Caco-2 (cell line): ENCODE measurements at regions not wholly inside any gene's neighbourhood (a gene's known extent, or its start where the extent isn't known, plus 50 kb on each side); places are given as distances from the start of the nearest gene placed in this dataset.

Source experiments
- BruUV-seq: library from RNA; stranded (reverse); fragments of 400-500 nt; replicated peaks from 2 replicates; lab custom pipeline; 2021; lab: Mats Ljungman, UMichigan
- CTCF ChIA-PET: fragments of 300-600 bp; sonication (Branson Sonifier 250); formaldehyde crosslinking; loops from one replicate; lab custom pipeline; 2022; ENCODE audit warnings: antibody characterized with exemption; lab: Charles Lee
- POLR2A ChIA-PET: fragments of 300-600 bp; sonication (Branson Sonifier 250); formaldehyde crosslinking; loops from one replicate; lab custom pipeline; 2022; ENCODE audit warnings: antibody characterized with exemption; lab: Charles Lee
- DNase-seq, 2 experiments: peaks; one replicate each; pipeline versions ENCODE4 v3.0.0 to v3.0.0-alpha.2; 2020 to 2022
- H3K27me3 ChIP-seq: replicated peaks from 2 replicates; pipeline ENCODE4 v1.6.0; 2011; ENCODE audit warnings: low read length; ENCODE audit not compliant: control insufficient read depth, insufficient read depth
- H3K36me3 ChIP-seq: 2 replicates; pipeline ENCODE4 v1.5.1; 2011; ENCODE audit warnings: low read length; ENCODE audit not compliant: control insufficient read depth, insufficient read depth
- H3K4me1 ChIP-seq: fragments of 250-450 bp; sonication (Bioruptor Pico); 2 replicates; pipeline ENCODE4 v1.5.1; 2020; ENCODE audit warnings: mild to moderate bottlenecking
- H3K4me3 ChIP-seq: 2 replicates; pipeline ENCODE4 v1.5.1; 2011; ENCODE audit warnings: low read depth, mild to moderate bottlenecking, control low read depth, low read length
- H3K9me3 ChIP-seq: fragments of 250-450 bp; sonication (Bioruptor Pico); 2 replicates; pipeline ENCODE4 v1.5.1; 2020; ENCODE audit warnings: mild to moderate bottlenecking, moderate library complexity
- H3K27ac Mint-ChIP-seq: one replicate; pipeline ENCODE4 v1.8.0; 2022; ENCODE audit warnings: mixed read lengths; ENCODE audit not compliant: unreplicated experiment
- H3K27me3 Mint-ChIP-seq: one replicate; pipeline ENCODE4 v1.8.0; 2022; ENCODE audit warnings: mixed read lengths; ENCODE audit not compliant: insufficient read depth, unreplicated experiment
- H3K36me3 Mint-ChIP-seq: one replicate; pipeline ENCODE4 v1.8.0; 2022; ENCODE audit warnings: mild to moderate bottlenecking, mixed read lengths; ENCODE audit not compliant: insufficient read depth, unreplicated experiment
- H3K4me1 Mint-ChIP-seq: one replicate; pipeline ENCODE4 v1.8.0; 2022; ENCODE audit warnings: low read depth, mixed read lengths; ENCODE audit not compliant: unreplicated experiment
- H3K4me3 Mint-ChIP-seq: one replicate; pipeline ENCODE4 v1.8.0; 2022; ENCODE audit warnings: mild to moderate bottlenecking, moderate library complexity, mixed read lengths; ENCODE audit not compliant: unreplicated experiment
- H3K9me3 Mint-ChIP-seq: one replicate; pipeline ENCODE4 v1.8.0; 2022; ENCODE audit warnings: mixed read lengths; ENCODE audit not compliant: unreplicated experiment
- intact Hi-C: fragments of 100-400 bp; cut with micrococcal nuclease; formaldehyde crosslinking; loops from one replicate; pipeline ENCODE4 v1.10.0; 2022; ENCODE audit not compliant: unreplicated experiment
- TF ChIP-seq, protein P1 (sequence below), 2 experiments: fragments of 200-600 bp in 1 of 2; IDR thresholded peaks; 1 replicate in 1 of 2; 2 replicates in 1 of 2; pipeline versions ENCODE4 v1.5.1 to v1.8.0; 2011 to 2022; ENCODE audit warnings: antibody characterized with exemption in 1 of 2, control low read depth in 1 of 2, inconsistent platforms in 1 of 2, low read depth in 1 of 2, low read length in 1 of 2, mild to moderate bottlenecking in 1 of 2, moderate library complexity in 1 of 2; ENCODE audit not compliant: insufficient read depth in 1 of 2, severe bottlenecking in 1 of 2, unreplicated experiment in 1 of 2

GRCh38 chr2:163200741-163201140 is 362.2 kb upstream of the KCNH7 start:
- no peaks in the 10 kb centered on the region for H3K4me1 ChIP-seq
- no TSS peak for BruUV-seq
- Mint-ChIP-seq H3K36me3 (no peaks in the 10 kb centered on the region), H3K9me3 (no peaks in the 10 kb centered on the region), H3K27ac (no peak overlapping the region), H3K27me3 (peaks cover 5% of the 10 kb centered on the region), H3K4me1 (no peaks in the 10 kb centered on the region), H3K4me3 (no peak overlapping the region)
- TF ChIP-seq, protein P1, sequence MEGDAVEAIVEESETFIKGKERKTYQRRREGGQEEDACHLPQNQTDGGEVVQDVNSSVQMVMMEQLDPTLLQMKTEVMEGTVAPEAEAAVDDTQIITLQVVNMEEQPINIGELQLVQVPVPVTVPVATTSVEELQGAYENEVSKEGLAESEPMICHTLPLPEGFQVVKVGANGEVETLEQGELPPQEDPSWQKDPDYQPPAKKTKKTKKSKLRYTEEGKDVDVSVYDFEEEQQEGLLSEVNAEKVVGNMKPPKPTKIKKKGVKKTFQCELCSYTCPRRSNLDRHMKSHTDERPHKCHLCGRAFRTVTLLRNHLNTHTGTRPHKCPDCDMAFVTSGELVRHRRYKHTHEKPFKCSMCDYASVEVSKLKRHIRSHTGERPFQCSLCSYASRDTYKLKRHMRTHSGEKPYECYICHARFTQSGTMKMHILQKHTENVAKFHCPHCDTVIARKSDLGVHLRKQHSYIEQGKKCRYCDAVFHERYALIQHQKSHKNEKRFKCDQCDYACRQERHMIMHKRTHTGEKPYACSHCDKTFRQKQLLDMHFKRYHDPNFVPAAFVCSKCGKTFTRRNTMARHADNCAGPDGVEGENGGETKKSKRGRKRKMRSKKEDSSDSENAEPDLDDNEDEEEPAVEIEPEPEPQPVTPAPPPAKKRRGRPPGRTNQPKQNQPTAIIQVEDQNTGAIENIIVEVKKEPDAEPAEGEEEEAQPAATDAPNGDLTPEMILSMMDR (IDR thresholded peaks at IDR 0.05; ENCODE audit: insufficient read depth in 1 of 2, low read depth in 1 of 2, low read length in 1 of 2, severe bottlenecking in 1 of 2, unreplicated experiment in 1 of 2), result no peak
- intact Hi-C loops, result no loop called here
- ChIA-PET CTCF (no interaction called here), POLR2A (no interaction called here)
- no peaks in the 10 kb centered on the region for H3K9me3 ChIP-seq
- H3K4me3 ChIP-seq, result no peak overlapping the region
- DNase-seq, result no peak
- no peaks in the 10 kb centered on the region for H3K36me3 ChIP-seq
- no peaks in the 10 kb centered on the region for H3K27me3 ChIP-seq

- no peak for DNase-seq
- no peaks in the 10 kb centered on the region for H3K9me3 ChIP-seq
- no TSS peak for BruUV-seq
- H3K4me3 Mint-ChIP-seq, result no peak overlapping the region
- no peaks in the 10 kb centered on the region for H3K9me3 Mint-ChIP-seq
- CTCF ChIA-PET, result no interaction called here
- no peaks in the 10 kb centered on the region for H3K4me1 Mint-ChIP-seq
- intact Hi-C loops, result no loop called here
- H3K4me1 ChIP-seq, result no peaks in the 10 kb centered on the region
- peaks cover 3% of the 10 kb centered on the region for H3K27me3 Mint-ChIP-seq
- H3K4me3 ChIP-seq, result no peak overlapping the region
- TF ChIP-seq, protein P1 (IDR thresholded peaks at IDR 0.05; ENCODE audit: insufficient read depth in 1 of 2, low read depth in 1 of 2, low read length in 1 of 2, severe bottlenecking in 1 of 2, unreplicated experiment in 1 of 2), result no peak
- no peaks in the 10 kb centered on the region for H3K36me3 Mint-ChIP-seq
- no peaks in the 10 kb centered on the region for H3K36me3 ChIP-seq
- POLR2A ChIA-PET, result no interaction called here
- H3K27ac Mint-ChIP-seq, result no peak overlapping the region
- no peaks in the 10 kb centered on the region for H3K27me3 ChIP-seq
Observed at GRCh38 chr2:163198972-163199371, 360.4 kb upstream of the KCNH7 start.

DNA sequence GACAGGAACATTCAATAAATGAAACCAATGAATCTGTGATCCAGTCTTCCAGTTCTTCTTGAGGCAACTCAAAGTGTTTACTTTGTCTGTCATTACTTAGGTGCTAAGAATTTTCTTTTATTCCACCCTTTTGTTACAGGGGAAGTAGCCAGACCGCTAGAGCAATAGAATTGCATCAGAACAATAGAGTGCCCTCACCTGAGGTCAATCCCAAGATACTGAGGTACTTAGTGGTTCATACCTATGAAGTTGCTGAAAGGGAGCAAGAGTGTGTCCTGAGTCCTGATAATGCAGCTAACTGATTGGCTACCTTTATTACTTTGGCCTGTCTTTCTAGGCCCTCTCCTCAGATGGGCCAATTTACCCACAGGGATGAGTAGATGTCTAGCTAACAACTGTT is 359.4 kb upstream of the KCNH7 start:
- intact Hi-C loops, result no loop called here
- ChIA-PET CTCF (no interaction called here), POLR2A (no interaction called here)
- BruUV-seq, result no TSS peak
- H3K9me3 ChIP-seq, result no peaks in the 10 kb centered on the region
- DNase-seq, result no peak
- TF ChIP-seq, protein P1 (IDR thresholded peaks at IDR 0.05; ENCODE audit: insufficient read depth in 1 of 2, low read depth in 1 of 2, low read length in 1 of 2, severe bottlenecking in 1 of 2, unreplicated experiment in 1 of 2), result no peak
- Mint-ChIP-seq H3K4me1 (no peaks in the 10 kb centered on the region), H3K27ac (no peak overlapping the region), H3K36me3 (no peaks in the 10 kb centered on the region), H3K4me3 (no peak overlapping the region), H3K9me3 (no peaks in the 10 kb centered on the region), H3K27me3 (peaks cover 3% of the 10 kb centered on the region)
- H3K4me1 ChIP-seq, result no peaks in the 10 kb centered on the region
- no peaks in the 10 kb centered on the region for H3K36me3 ChIP-seq
- H3K27me3 ChIP-seq, result no peaks in the 10 kb centered on the region
- no peak overlapping the region for H3K4me3 ChIP-seq
